ENCODE measurements at regions not wholly inside any gene's neighbourhood (a gene's known extent, or its start where the extent isn't known, plus 50 kb on each side); places are given as distances from the start of the nearest gene placed in this dataset.
"Not testable (repeated sequence)": the region's sequence is repeated elsewhere in the genome, so short reads cannot be mapped to it uniquely, and the experiment has no call there.

DNA sequence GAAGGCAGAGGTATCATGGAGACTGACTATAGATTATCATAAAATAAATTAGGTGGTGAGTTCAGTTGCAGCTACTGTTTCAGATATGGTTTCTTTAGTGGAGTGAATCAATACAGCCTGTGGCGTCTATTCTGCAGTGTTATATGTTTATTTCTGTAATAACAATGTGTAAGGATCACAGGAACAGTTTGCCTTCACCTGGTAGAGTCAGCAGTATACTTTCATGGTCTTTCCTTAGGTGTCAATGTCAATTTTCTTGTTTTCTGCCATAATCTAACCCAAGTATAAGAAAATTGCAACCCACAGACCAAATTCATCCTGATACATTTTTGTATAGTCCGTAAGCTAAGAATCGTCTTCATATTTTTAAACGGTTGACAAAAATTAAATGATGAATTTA, 140.4 kb upstream of the ATF7IP start (continued):
- TF ChIP-seq CEBPB (IDR thresholded peaks at IDR 0.05) = no peak
- TF ChIP-seq ELK1 (IDR thresholded peaks at IDR 0.05; ENCODE audit: low read depth, low read length) = no peak
- no peak for TF ChIP-seq POLR2A (IDR thresholded peaks at IDR 0.05; ENCODE audit: low read length)
- no peak for TF ChIP-seq MAZ (IDR thresholded peaks at IDR 0.05; ENCODE audit: borderline replicate concordance, low read depth, low read length)
- TF ChIP-seq RFX5 (IDR thresholded peaks at IDR 0.05) = no peak
- TF ChIP-seq CBX2 (IDR thresholded peaks at IDR 0.05; ENCODE audit: borderline replicate concordance, low read depth) = no peak

- POLR2A ChIA-PET, CTCF ChIA-PET: not testable (repeated sequence)
- WGBS (ENCODE audit: missing lambda C conversion rate) = 6% methylated on average over 3 of the region's 3 CpGs
Measured at GRCh38 chr12:14235176-14235575, 130.3 kb upstream of the ATF7IP start.

GRCh38 chr12:14236641-14237040, 128.8 kb upstream of the ATF7IP start:
- ATAC-seq; POLR2A ChIA-PET; H3K9me3 ChIP-seq; DNase-seq (ENCODE audit: low read depth in 1 of 2, low spot score in 1 of 2); FAIRE-seq; H3K4me3 ChIP-seq; H3K4me2 ChIP-seq; H3K27ac ChIP-seq; H3K4me1 ChIP-seq: not testable (repeated sequence)
- WGBS (ENCODE audit: missing lambda C conversion rate) = 58% methylated on average over 3 of the region's 3 CpGs
- CTCF ChIA-PET = interaction anchor here (1.4 to 4.5 kb wide), 2 partner anchors 102 to 381 kb away, joined by 3 to 45 read pairs; no protein-coding TSS in a partner anchor

More at GRCh38 chr12:14235176-14235575, 130.3 kb upstream of the ATF7IP start:
- not testable (repeated sequence) for ATAC-seq; H3K4me1 ChIP-seq; H3K27ac ChIP-seq; H3K4me2 ChIP-seq; DNase-seq (ENCODE audit: low read depth in 1 of 2, low spot score in 1 of 2); FAIRE-seq; H3K4me3 ChIP-seq; H3K9me3 ChIP-seq

DNA sequence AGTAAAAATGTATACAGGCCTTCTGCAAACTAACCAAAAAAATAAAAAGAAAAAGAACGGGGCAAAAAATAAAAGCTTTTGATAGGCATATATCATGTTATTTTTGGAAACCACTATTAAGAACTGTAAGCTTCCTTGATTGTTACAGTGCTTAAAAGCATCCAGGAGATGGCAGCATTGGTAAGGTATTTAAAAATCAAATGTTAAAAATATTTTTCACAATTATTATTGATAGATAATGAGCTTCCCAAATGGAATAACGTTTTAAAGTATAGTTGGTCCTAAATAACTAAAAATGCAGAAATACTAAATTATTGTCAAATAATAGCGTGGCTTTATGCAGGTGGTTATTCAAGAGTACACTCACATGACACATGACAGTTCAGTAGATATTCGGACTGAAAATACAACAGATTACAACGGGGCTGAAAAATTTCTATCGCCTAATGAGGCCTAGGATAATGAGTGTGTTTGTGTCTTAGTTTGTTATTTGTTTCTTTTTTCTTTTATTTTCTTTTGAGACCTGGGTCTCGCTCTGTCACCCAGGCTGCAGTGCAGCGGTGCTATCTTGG, 127.2 kb upstream of the ATF7IP start:
- FAIRE-seq (no peak), ATAC-seq (peak; percentile 37 to 71; a peak in 3 of 6 replicates), DNase-seq (ENCODE audit: low read depth in 1 of 2, low spot score in 1 of 2) (peak in 1 of 2 experiments; percentile 39)
- ChIA-PET CTCF (interaction anchor here (0.6 to 4.5 kb wide), 32 partner anchors 10 to 983 kb away, joined by 3 to 45 read pairs (median 4); partner anchors contain the start of genes ATF7IP and RERG), POLR2A (interaction anchor here (1.0 to 1.7 kb wide), 3 partner anchors 127 to 533 kb away, joined by 3 to 10 read pairs (median 6); partner anchors contain the start of gene ATF7IP)
- Histone ChIP-seq H3K4me2 (no peak overlapping the region), H3K4me3 (no peak overlapping the region), H3K27ac (no peak overlapping the region), H3K4me1 (no peaks in the 10 kb centered on the region), H3K9me3 (0 out of 3 replicates have a peak, but pooled peaks cover 8% of the 10 kb centered on the region)
- WGBS (ENCODE audit: missing lambda C conversion rate) = 47% methylated on average over 8 of the region's 8 CpGs
- TF ChIP-seq CHD2 (IDR thresholded peaks at IDR 0.05; ENCODE audit: low read length, partially characterized antibody) (no peak), ZC3H11A (IDR thresholded peaks at IDR 0.05) (no peak), KDM5A (IDR thresholded peaks at IDR 0.05) (no peak), CTCF (IDR thresholded peaks at IDR 0.05) (peak; percentile 62), FOSB (CRISPR knock-in tag; IDR thresholded peaks at IDR 0.05) (no peak), RAD21 (conservative IDR thresholded peaks at IDR 0.05 in 1 of 2, IDR thresholded peaks at IDR 0.05 in 1 of 2) (peak; percentile 72 to 82), JUNB (IDR thresholded peaks at IDR 0.05) (no peak), RNF2 (IDR thresholded peaks at IDR 0.05; ENCODE audit: borderline replicate concordance, low read depth) (no peak), SMC3 (IDR thresholded peaks at IDR 0.05) (peak; percentile 76), PBX3 (IDR thresholded peaks at IDR 0.05) (no peak), CHD4 (IDR thresholded peaks at IDR 0.05; ENCODE audit: borderline replicate concordance) (no peak)
- TF ChIP-seq, protein P1, sequence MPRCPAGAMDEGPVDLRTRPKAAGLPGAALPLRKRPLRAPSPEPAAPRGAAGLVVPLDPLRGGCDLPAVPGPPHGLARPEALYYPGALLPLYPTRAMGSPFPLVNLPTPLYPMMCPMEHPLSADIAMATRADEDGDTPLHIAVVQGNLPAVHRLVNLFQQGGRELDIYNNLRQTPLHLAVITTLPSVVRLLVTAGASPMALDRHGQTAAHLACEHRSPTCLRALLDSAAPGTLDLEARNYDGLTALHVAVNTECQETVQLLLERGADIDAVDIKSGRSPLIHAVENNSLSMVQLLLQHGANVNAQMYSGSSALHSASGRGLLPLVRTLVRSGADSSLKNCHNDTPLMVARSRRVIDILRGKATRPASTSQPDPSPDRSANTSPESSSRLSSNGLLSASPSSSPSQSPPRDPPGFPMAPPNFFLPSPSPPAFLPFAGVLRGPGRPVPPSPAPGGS (IDR thresholded peaks at IDR 0.05) = no peak
- TF ChIP-seq, protein P2, sequence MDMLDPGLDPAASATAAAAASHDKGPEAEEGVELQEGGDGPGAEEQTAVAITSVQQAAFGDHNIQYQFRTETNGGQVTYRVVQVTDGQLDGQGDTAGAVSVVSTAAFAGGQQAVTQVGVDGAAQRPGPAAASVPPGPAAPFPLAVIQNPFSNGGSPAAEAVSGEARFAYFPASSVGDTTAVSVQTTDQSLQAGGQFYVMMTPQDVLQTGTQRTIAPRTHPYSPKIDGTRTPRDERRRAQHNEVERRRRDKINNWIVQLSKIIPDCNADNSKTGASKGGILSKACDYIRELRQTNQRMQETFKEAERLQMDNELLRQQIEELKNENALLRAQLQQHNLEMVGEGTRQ (IDR thresholded peaks at IDR 0.05) = no peak
